Lower lobe of right lung (tissue), 2 donors: ENCODE measurements at regions not wholly inside any gene's neighbourhood (a gene's known extent, or its start where the extent isn't known, plus 50 kb on each side); places are given as distances from the start of the nearest gene placed in this dataset.
"Not testable (repeated sequence)": the region's sequence is repeated elsewhere in the genome, so short reads cannot be mapped to it uniquely, and the experiment has no call there.

Source experiments
- ATAC-seq, 2 donors: fragments of 200-7000 bp; cut with Tn5 transposase; one replicate each; pipeline ENCODE4 v1.9.1; 2020 to 2022; ENCODE audit warnings: mild to moderate bottlenecking in 2 of 2, moderate library complexity in 2 of 2
- DNase-seq: peaks from one replicate; pipeline ENCODE4 v3.0.0-alpha.2; 2020
- H3K27ac ChIP-seq: fragments of 200-600 bp; one replicate; pipeline ENCODE4 v1.8.0; 2022
- H3K27me3 ChIP-seq: fragments of 200-600 bp; one replicate; pipeline ENCODE4 v1.8.0; 2022; ENCODE audit warnings: low read depth
- H3K36me3 ChIP-seq: fragments of 200-600 bp; one replicate; pipeline ENCODE4 v1.8.0; 2022; ENCODE audit warnings: mild to moderate bottlenecking
- H3K4me1 ChIP-seq: fragments of 200-600 bp; one replicate; pipeline ENCODE4 v1.8.0; 2022
- H3K4me3 ChIP-seq: fragments of 200-600 bp; one replicate; pipeline ENCODE4 v1.8.0; 2022; ENCODE audit warnings: mild to moderate bottlenecking
- H3K9me3 ChIP-seq: fragments of 200-600 bp; one replicate; pipeline ENCODE4 v1.8.0; 2022
- CTCF ChIP-seq: fragments of 200-600 bp; IDR thresholded peaks from one replicate; pipeline ENCODE4 v1.8.0; 2022; ENCODE audit warnings: antibody characterized with exemption, mild to moderate bottlenecking
- intact Hi-C: fragments of 100-400 bp; cut with DNase I; formaldehyde crosslinking; loops from one replicate; pipeline ENCODE4 v1.11.0; 2022
- donor health status: DM: no; HTN: yes; CAD: no; lungs with severe emphysema.

GRCh38 chr13:53112522-53112921 is 83.9 kb downstream of the OLFM4 start:
- Histone ChIP-seq H3K4me1 (no peaks in the 10 kb centered on the region), H3K27ac (no peak overlapping the region), H3K4me3 (no peak overlapping the region), H3K27me3 (no peaks in the 10 kb centered on the region), H3K36me3 (no peaks in the 10 kb centered on the region), H3K9me3 (no peaks in the 10 kb centered on the region)
- DNase-seq, result no peak
- no peak for TF ChIP-seq CTCF
- no peak for ATAC-seq
- intact Hi-C loops, result no loop called here

DNA sequence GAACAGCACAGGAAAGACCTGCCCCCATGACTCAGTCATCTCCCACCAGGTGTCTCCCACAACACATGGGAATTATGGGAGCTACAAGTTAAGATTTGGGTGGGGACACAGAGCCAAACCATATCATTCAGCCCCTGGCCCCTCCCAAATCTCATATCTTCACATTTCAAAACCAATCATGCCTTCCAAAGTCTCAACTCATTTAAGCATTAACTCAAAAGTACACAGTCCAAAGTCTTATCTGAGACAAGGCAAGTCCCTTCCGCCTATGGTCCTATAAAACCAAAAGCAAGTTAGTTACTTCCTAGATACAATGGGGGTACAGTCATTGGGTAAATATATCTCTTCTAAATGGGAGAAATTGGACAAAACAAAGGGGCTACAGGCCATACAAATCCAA is 88.4 kb downstream of the OLFM4 start:
- H3K27me3 ChIP-seq, DNase-seq, intact Hi-C loops, H3K36me3 ChIP-seq, ATAC-seq, H3K4me1 ChIP-seq, H3K4me3 ChIP-seq, H3K9me3 ChIP-seq, H3K27ac ChIP-seq: not testable (repeated sequence)

GRCh38 chr13:53121131-53121773 is 92.6 kb downstream of the OLFM4 start:
- no peak for TF ChIP-seq CTCF
- no peak overlapping the region for H3K27ac ChIP-seq
- intact Hi-C loops, result no loop called here
- DNase-seq (no peak), ATAC-seq (no peak)
- H3K27me3 ChIP-seq, result no peaks in the 10 kb centered on the region
- no peak overlapping the region for H3K4me3 ChIP-seq
- H3K4me1 ChIP-seq, result no peaks in the 10 kb centered on the region
- H3K9me3 ChIP-seq, result no peaks in the 10 kb centered on the region
- H3K36me3 ChIP-seq, result no peaks in the 10 kb centered on the region

DNA sequence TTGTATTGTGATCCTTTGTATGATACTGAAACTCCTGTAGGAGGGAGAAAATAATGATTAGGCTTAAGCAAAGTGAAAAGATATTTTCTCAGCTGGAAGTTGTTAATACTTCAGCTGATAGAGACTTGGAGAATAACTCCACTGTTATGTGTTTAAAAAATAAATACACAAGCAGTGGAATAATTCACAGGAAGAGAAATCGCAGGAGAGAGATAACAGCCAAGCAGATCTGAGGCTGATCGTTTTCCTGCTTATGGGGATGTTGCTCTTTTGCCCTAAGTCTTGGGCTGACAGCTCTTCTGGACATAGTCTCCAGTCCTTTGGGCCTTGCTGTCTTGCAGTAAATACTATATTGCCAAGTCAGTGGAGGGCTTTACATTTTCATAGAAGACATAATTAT is 93.3 kb downstream of the OLFM4 start:
- no peak for TF ChIP-seq CTCF
- DNase-seq, result no peak
- no peaks in the 10 kb centered on the region for H3K9me3 ChIP-seq
- no peak overlapping the region for H3K4me3 ChIP-seq
- no peaks in the 10 kb centered on the region for H3K27me3 ChIP-seq
- intact Hi-C loops, result no loop called here
- H3K36me3 ChIP-seq, result no peaks in the 10 kb centered on the region
- ATAC-seq, result no peak
- no peak overlapping the region for H3K27ac ChIP-seq
- no peaks in the 10 kb centered on the region for H3K4me1 ChIP-seq

GRCh38 chr13:53123536-53123935 is 94.9 kb downstream of the OLFM4 start:
- H3K27me3 ChIP-seq, result no peaks in the 10 kb centered on the region
- intact Hi-C loops, result no loop called here
- DNase-seq (no peak), ATAC-seq (no peak)
- no peaks in the 10 kb centered on the region for H3K36me3 ChIP-seq
- H3K27ac ChIP-seq, result no peak overlapping the region
- no peak overlapping the region for H3K4me3 ChIP-seq
- no peaks in the 10 kb centered on the region for H3K9me3 ChIP-seq
- no peaks in the 10 kb centered on the region for H3K4me1 ChIP-seq
- no peak for TF ChIP-seq CTCF

DNA sequence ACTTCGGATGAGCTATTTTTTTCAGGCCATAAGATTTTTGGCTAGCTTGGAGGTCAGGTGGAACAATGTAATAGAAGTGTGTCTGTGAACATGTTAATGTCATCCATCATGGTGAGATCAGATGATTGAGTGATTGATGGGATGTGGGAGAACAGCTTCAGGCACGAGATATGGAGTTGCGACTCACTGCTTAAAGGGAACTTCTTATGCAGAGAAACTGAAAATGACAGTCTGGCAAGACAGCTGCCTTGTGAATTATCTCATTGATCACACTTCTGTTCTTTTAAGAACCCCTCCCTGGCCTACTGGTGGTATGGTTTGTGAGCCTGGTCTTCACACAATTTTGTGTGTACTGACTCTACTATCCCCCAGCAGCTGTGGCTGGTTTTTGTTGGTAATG is 96.0 kb downstream of the OLFM4 start:
- no peaks in the 10 kb centered on the region for H3K36me3 ChIP-seq
- no peak overlapping the region for H3K27ac ChIP-seq
- no peaks in the 10 kb centered on the region for H3K4me1 ChIP-seq
- no peak overlapping the region for H3K4me3 ChIP-seq
- no peaks in the 10 kb centered on the region for H3K9me3 ChIP-seq
- no peak for TF ChIP-seq CTCF
- ATAC-seq (no peak), DNase-seq (no peak)
- intact Hi-C loops, result no loop called here
- no peaks in the 10 kb centered on the region for H3K27me3 ChIP-seq
